Tibial nerve (tissue), 4 donors: ENCODE measurements at regions not wholly inside any gene's neighbourhood (a gene's known extent, or its start where the extent isn't known, plus 50 kb on each side); places are given as distances from the start of the nearest gene placed in this dataset.

Experiments
- CTCF ChIP-seq, 5 experiments: fragments of 200-600 bp in 3 of 5; fragments of 450-650 bp in 2 of 5; sonication (generic) in 3 of 5; IDR thresholded peaks; one replicate each; pipeline ENCODE4 v1.5.1; 2016 to 2019; ENCODE audit warnings: antibody characterized with exemption in 5 of 5, mild to moderate bottlenecking in 3 of 5, moderate library complexity in 2 of 5
- EP300 ChIP-seq, 2 donors: sonication (generic); formaldehyde crosslinking; IDR thresholded peaks; one replicate each; pipeline ENCODE4 v1.6.1; 2017; ENCODE audit warnings: antibody characterized with exemption in 2 of 2, mild to moderate bottlenecking in 1 of 2

GRCh38 chr19:27975419-27976005, 1237.4 kb downstream of the UQCRFS1 start:
- no peak for TF ChIP-seq EP300 (IDR thresholded peaks at IDR 0.05)
- no peak for TF ChIP-seq CTCF (IDR thresholded peaks at IDR 0.05)
